OCI-LY3 (cell line): ENCODE measurements at regions not wholly inside any gene's neighbourhood (a gene's known extent, or its start where the extent isn't known, plus 50 kb on each side); places are given as distances from the start of the nearest gene placed in this dataset.

Experiments
- H2AFZ ChIP-seq: fragments of 200-600, 300-600 bp; shearing (Covaris generic); 2 replicates; pipeline ENCODE4 v1.6.0; 2014; ENCODE audit warnings: antibody characterized with exemption, low read depth, low read length
- H3K27ac ChIP-seq: fragments of 200-600, 300-600 bp; sonication (generic); 2 replicates; pipeline ENCODE4 v1.5.1; 2014; ENCODE audit warnings: mild to moderate bottlenecking, low read length, moderate library complexity, mixed read lengths
- H3K27me3 ChIP-seq: fragments of 200-600, 300-600 bp; sonication (generic); 2 replicates; pipeline ENCODE4 v1.6.1; 2014; ENCODE audit warnings: low read depth, low read length, mixed read lengths
- H3K36me3 ChIP-seq: fragments of 200-600, 300-600 bp; sonication (generic); replicated peaks from 2 replicates; pipeline ENCODE3; 2014; ENCODE audit warnings: low read depth, low read length, mixed read lengths
- H3K4me1 ChIP-seq: fragments of 300-600, 200-600 bp; sonication (generic); 2 replicates; pipeline ENCODE4 v1.6.1; 2014; ENCODE audit warnings: low read length, mixed read lengths
- H3K4me2 ChIP-seq: fragments of 200-600, 300-600 bp; sonication (generic); 2 replicates; pipeline ENCODE4 v1.6.1; 2014; ENCODE audit warnings: low read length, mixed read lengths
- H3K4me3 ChIP-seq: fragments of 300-600, 200-600 bp; sonication (generic); 2 replicates; pipeline ENCODE4 v1.5.1; 2014; ENCODE audit warnings: antibody characterized with exemption, mild to moderate bottlenecking, low read length, moderate library complexity
- H3K79me2 ChIP-seq: fragments of 300-600, 200-600 bp; shearing (Covaris generic); 2 replicates; pipeline ENCODE4 v1.6.1; 2014; ENCODE audit warnings: mild to moderate bottlenecking, low read length, mixed read lengths
- H3K9ac ChIP-seq: fragments of 300-600, 200-600 bp; shearing (Covaris generic); 2 replicates; pipeline ENCODE4 v1.6.0; 2014; ENCODE audit warnings: mild to moderate bottlenecking, low read length, moderate library complexity
- H3K9me3 ChIP-seq: fragments of 200-600, 300-600 bp; shearing (Covaris generic); 2 replicates; pipeline ENCODE4 v1.6.1; 2014; ENCODE audit warnings: low read length, mixed read lengths; ENCODE audit not compliant: insufficient read depth
- H4K20me1 ChIP-seq: fragments of 200-600, 300-600 bp; sonication (generic); 2 replicates; pipeline ENCODE4 v1.6.1; 2016; ENCODE audit warnings: low read length, mixed read lengths; ENCODE audit not compliant: insufficient read depth
- EZH2phosphoT487 ChIP-seq: fragments of 200-600 bp; shearing (Covaris generic); IDR thresholded peaks from 2 replicates; pipeline ENCODE4 v1.6.1; 2018; ENCODE audit warnings: antibody characterized with exemption, mixed run types, low read depth
- TF ChIP-seq, protein P1 (sequence below): fragments of 200-600, 300-600 bp; sonication (generic); IDR thresholded peaks from 2 replicates; pipeline ENCODE4 v1.5.1; 2014; ENCODE audit warnings: antibody characterized with exemption, low read length, low read depth

- H3K27ac ChIP-seq = no peak overlapping the region
- no peaks in the 10 kb centered on the region for H4K20me1 ChIP-seq
- H3K36me3 ChIP-seq = peaks cover 20% of the 10 kb centered on the region
- H2AFZ ChIP-seq = no peak overlapping the region
- no peak for TF ChIP-seq EZH2phosphoT487
- TF ChIP-seq, protein P1, sequence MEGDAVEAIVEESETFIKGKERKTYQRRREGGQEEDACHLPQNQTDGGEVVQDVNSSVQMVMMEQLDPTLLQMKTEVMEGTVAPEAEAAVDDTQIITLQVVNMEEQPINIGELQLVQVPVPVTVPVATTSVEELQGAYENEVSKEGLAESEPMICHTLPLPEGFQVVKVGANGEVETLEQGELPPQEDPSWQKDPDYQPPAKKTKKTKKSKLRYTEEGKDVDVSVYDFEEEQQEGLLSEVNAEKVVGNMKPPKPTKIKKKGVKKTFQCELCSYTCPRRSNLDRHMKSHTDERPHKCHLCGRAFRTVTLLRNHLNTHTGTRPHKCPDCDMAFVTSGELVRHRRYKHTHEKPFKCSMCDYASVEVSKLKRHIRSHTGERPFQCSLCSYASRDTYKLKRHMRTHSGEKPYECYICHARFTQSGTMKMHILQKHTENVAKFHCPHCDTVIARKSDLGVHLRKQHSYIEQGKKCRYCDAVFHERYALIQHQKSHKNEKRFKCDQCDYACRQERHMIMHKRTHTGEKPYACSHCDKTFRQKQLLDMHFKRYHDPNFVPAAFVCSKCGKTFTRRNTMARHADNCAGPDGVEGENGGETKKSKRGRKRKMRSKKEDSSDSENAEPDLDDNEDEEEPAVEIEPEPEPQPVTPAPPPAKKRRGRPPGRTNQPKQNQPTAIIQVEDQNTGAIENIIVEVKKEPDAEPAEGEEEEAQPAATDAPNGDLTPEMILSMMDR = no peak
- H3K4me2 ChIP-seq = no peak overlapping the region
- H3K79me2 ChIP-seq = no peaks in the 10 kb centered on the region
- H3K27me3 ChIP-seq = no peaks in the 10 kb centered on the region
- H3K9ac ChIP-seq = no peak overlapping the region
- peaks cover 17% of the 10 kb centered on the region for H3K4me1 ChIP-seq
- no peaks in the 10 kb centered on the region for H3K9me3 ChIP-seq
- H3K4me3 ChIP-seq = no peak overlapping the region
Observed at GRCh38 chr21:28877318-28877884, 115.3 kb downstream of the LTN1 start.

DNA sequence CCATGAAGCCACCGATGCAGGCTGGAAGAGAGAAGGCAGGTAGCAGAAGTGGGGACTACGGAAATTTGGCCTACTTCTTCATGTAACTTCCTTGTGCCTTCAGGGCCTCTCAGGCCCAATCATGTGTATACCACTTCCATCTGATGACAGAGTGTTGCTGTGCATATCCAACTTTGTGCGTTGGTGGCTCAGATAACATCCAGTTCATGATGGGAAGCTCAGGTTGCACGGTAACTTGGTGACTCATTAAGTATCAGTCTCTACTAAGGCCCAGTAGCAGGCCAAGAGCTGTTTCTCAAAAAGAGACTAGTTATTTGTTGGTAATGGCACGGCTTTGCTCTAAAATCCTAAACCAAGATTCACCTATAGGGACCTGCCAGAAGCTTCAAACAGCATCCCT lies 117.6 kb downstream of the LTN1 start:
- Histone ChIP-seq H3K9me3 (no peaks in the 10 kb centered on the region), H3K79me2 (no peaks in the 10 kb centered on the region), H2AFZ (peak overlapping the region; percentile 11; the same call in 1 of the 2 replicates), H3K4me3 (no peak overlapping the region; the same call in 1 of the 2 replicates), H3K4me2 (peak overlapping the region; percentile 33), H3K4me1 (peaks cover 17% of the 10 kb centered on the region), H3K9ac (no peak overlapping the region), H3K27me3 (no peaks in the 10 kb centered on the region), H3K27ac (peak overlapping the region; percentile 75), H3K36me3 (peaks cover 11% of the 10 kb centered on the region), H4K20me1 (no peaks in the 10 kb centered on the region)
- no peak for TF ChIP-seq EZH2phosphoT487
- TF ChIP-seq, protein P1 = no peak

- H3K27me3 ChIP-seq = no peaks in the 10 kb centered on the region
- no peaks in the 10 kb centered on the region for H4K20me1 ChIP-seq
- H3K27ac ChIP-seq = no peak overlapping the region
- no peak overlapping the region for H3K4me3 ChIP-seq
- H3K36me3 ChIP-seq = peaks cover 11% of the 10 kb centered on the region
- H3K79me2 ChIP-seq = no peaks in the 10 kb centered on the region
- no peak overlapping the region for H3K9ac ChIP-seq
- H3K9me3 ChIP-seq = no peaks in the 10 kb centered on the region
- TF ChIP-seq, protein P1 = no peak
- no peak for TF ChIP-seq EZH2phosphoT487
- H2AFZ ChIP-seq = no peak overlapping the region
- peaks cover 17% of the 10 kb centered on the region for H3K4me1 ChIP-seq
- H3K4me2 ChIP-seq = no peak overlapping the region
Observed at GRCh38 chr21:28872218-28872617, 120.5 kb downstream of the LTN1 start.

DNA sequence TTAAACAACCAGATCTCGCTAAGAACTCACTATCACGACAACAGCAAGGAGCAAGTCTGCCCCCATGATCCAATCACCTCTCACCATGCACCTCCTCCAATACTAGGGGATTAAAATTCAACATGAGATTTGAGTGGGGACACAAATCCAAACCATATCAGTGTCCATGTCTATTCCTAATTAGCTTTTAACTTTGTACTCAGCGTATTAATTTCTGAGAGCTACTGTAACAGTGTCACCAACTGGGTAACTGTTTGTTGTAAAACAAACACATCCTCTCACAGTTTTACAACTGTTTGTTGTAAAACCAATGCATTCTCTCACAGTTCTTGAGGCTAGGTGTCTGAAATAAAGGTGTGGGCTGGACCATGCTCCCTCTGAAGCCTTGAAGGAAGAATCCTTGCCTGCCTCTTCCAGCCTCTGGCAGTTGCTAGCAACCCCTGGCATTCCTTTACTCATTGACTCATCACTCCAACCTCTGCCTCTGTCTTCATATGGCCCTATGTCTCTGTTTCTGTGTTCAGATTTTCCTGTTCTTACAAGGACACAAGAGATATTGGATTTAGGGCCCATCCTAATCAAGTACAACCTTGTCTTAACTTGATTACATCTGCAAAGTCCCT lies 121.2 kb downstream of the LTN1 start:
- H3K4me1 ChIP-seq = peaks cover 17% of the 10 kb centered on the region
- no peaks in the 10 kb centered on the region for H3K79me2 ChIP-seq
- no peaks in the 10 kb centered on the region for H3K9me3 ChIP-seq
- no peak overlapping the region for H3K4me3 ChIP-seq
- H3K9ac ChIP-seq = no peak overlapping the region
- H4K20me1 ChIP-seq = no peaks in the 10 kb centered on the region
- no peaks in the 10 kb centered on the region for H3K27me3 ChIP-seq
- no peak overlapping the region for H3K27ac ChIP-seq
- no peak overlapping the region for H2AFZ ChIP-seq
- peaks cover 10% of the 10 kb centered on the region for H3K36me3 ChIP-seq
- no peak overlapping the region for H3K4me2 ChIP-seq
- TF ChIP-seq EZH2phosphoT487 = no peak
- TF ChIP-seq, protein P1 = no peak
